Upper lobe of left lung (tissue), 6 donors: ENCODE measurements at regions not wholly inside any gene's neighbourhood (a gene's known extent, or its start where the extent isn't known, plus 50 kb on each side); places are given as distances from the start of the nearest gene placed in this dataset.

Experiments used
- ATAC-seq, 2 donors: fragments of 200-7000 bp; cut with Tn5 transposase; one replicate each; pipeline ENCODE4 v1.9.1; 2022; ENCODE audit warnings: mild to moderate bottlenecking in 2 of 2, moderate library complexity in 2 of 2; ENCODE audit not compliant: low FRiP score in 2 of 2
- DNase-seq, 2 donors: peaks; one replicate each; pipeline ENCODE4 v3.0.0-alpha.2; 2019 to 2020
- H3K27ac ChIP-seq, 4 donors: fragments of 200-600 bp; sonication (generic); one replicate each; pipeline ENCODE4 v1.5.1; 2016 to 2019
- H3K27me3 ChIP-seq, 4 donors: fragments of 200-600 bp; sonication (generic); one replicate each; pipeline ENCODE4 v1.5.1; 2017 to 2019
- H3K36me3 ChIP-seq, 4 donors: fragments of 200-600 bp; sonication (generic); one replicate each; pipeline ENCODE4 v1.5.1; 2016 to 2019
- H3K4me1 ChIP-seq, 4 donors: fragments of 200-600 bp; sonication (generic); one replicate each; pipeline ENCODE4 v1.5.1; 2018 to 2019
- H3K4me3 ChIP-seq, 4 donors: fragments of 200-600 bp; sonication (generic); one replicate each; pipeline ENCODE4 v1.5.1; 2017 to 2019; ENCODE audit warnings: mild to moderate bottlenecking in 2 of 4, moderate library complexity in 1 of 4
- H3K9me3 ChIP-seq, 4 donors: fragments of 200-600 bp; sonication (generic); one replicate each; pipeline ENCODE4 v1.5.1; 2018 to 2019
- EP300 ChIP-seq, 4 donors: sonication (generic); formaldehyde crosslinking; IDR thresholded peaks; one replicate each; pipeline ENCODE4 v1.5.1; 2017; ENCODE audit warnings: antibody characterized with exemption in 4 of 4, control low read depth in 2 of 4
- POLR2A ChIP-seq, 4 donors: fragments of 450-650 bp; IDR thresholded peaks; one replicate each; pipeline ENCODE4 v1.5.1; 2016 to 2017; ENCODE audit warnings: antibody characterized with exemption in 4 of 4, mild to moderate bottlenecking in 2 of 4
- POLR2AphosphoS5 ChIP-seq, 2 donors: sonication (generic); formaldehyde crosslinking; IDR thresholded peaks; one replicate each; pipeline ENCODE4 v1.5.1; 2017; ENCODE audit warnings: antibody characterized with exemption in 2 of 2
- WGBS, 2 donors: methylation state at CpG; one replicate each; pipeline ENCODE4 v1.1.5; 2017 to 2018; 5-methylcytosine and 5-hydroxymethylcytosine counted together
- TF ChIP-seq, protein P1 (sequence below), 6 experiments: fragments of 450-650 bp in 4 of 6; fragments of 200-600 bp in 2 of 6; sonication (generic) in 2 of 6; IDR thresholded peaks; one replicate each; pipeline ENCODE4 v1.5.1; 2016 to 2019; ENCODE audit warnings: antibody characterized with exemption in 6 of 6
- donor health status: DM: no; HTN: no; CAD: no; lungs with moderate emphysema.
- donor health status: DM: no; HTN: yes; CAD: no; lungs with severe emphysema.

- no peaks in the 10 kb centered on the region for H3K27me3 ChIP-seq
- H3K36me3 ChIP-seq = no peaks in the 10 kb centered on the region
- no peak overlapping the region for H3K4me3 ChIP-seq
- WGBS, 2 donors = 73 to 76% methylated on average over 2 to 4 of the region's 4 CpGs
- no peak overlapping the region for H3K27ac ChIP-seq
- H3K9me3 ChIP-seq = no peaks in the 10 kb centered on the region
- peaks cover 11 to 25% (median 20%) of the 10 kb centered on the region in 4 donors for H3K4me1 ChIP-seq
- DNase-seq (no peak), ATAC-seq (no peak)
- TF ChIP-seq POLR2A (IDR thresholded peaks at IDR 0.05) (no peak), EP300 (IDR thresholded peaks at IDR 0.05) (no peak), POLR2AphosphoS5 (IDR thresholded peaks at IDR 0.05) (no peak)
- TF ChIP-seq, protein P1, sequence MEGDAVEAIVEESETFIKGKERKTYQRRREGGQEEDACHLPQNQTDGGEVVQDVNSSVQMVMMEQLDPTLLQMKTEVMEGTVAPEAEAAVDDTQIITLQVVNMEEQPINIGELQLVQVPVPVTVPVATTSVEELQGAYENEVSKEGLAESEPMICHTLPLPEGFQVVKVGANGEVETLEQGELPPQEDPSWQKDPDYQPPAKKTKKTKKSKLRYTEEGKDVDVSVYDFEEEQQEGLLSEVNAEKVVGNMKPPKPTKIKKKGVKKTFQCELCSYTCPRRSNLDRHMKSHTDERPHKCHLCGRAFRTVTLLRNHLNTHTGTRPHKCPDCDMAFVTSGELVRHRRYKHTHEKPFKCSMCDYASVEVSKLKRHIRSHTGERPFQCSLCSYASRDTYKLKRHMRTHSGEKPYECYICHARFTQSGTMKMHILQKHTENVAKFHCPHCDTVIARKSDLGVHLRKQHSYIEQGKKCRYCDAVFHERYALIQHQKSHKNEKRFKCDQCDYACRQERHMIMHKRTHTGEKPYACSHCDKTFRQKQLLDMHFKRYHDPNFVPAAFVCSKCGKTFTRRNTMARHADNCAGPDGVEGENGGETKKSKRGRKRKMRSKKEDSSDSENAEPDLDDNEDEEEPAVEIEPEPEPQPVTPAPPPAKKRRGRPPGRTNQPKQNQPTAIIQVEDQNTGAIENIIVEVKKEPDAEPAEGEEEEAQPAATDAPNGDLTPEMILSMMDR (IDR thresholded peaks at IDR 0.05) = no peak
Observed at GRCh38 chr2:120555092-120555491, 180.6 kb upstream of the GLI2 start.

GRCh38 chr2:120556911-120557310 is 178.8 kb upstream of the GLI2 start:
- no peak overlapping the region for H3K27ac ChIP-seq
- H3K4me3 ChIP-seq = no peak overlapping the region
- no peak for TF ChIP-seq POLR2AphosphoS5 (IDR thresholded peaks at IDR 0.05)
- TF ChIP-seq, protein P1 (IDR thresholded peaks at IDR 0.05) = no peak
- TF ChIP-seq EP300 (IDR thresholded peaks at IDR 0.05) = no peak
- no peak for TF ChIP-seq POLR2A (IDR thresholded peaks at IDR 0.05)
- 50 to 75% methylated on average over 3 of the region's 3 CpGs for WGBS, 2 donors
- peaks cover 7 to 21% (median 14%) of the 10 kb centered on the region in 4 donors for H3K4me1 ChIP-seq
- H3K36me3 ChIP-seq = no peaks in the 10 kb centered on the region
- no peaks in the 10 kb centered on the region for H3K9me3 ChIP-seq
- no peaks in the 10 kb centered on the region for H3K27me3 ChIP-seq
- DNase-seq = no peak
- no peak for ATAC-seq

- Histone ChIP-seq H3K9me3 (no peaks in the 10 kb centered on the region), H3K4me3 (no peak overlapping the region), H3K27me3 (no peaks in the 10 kb centered on the region), H3K4me1 (peaks cover 0 to 8% (median 0%) of the 10 kb centered on the region in 4 donors), H3K36me3 (no peaks in the 10 kb centered on the region), H3K27ac (peak overlapping the region in 1 of 4 donors; percentile 27)
- ATAC-seq (no peak), DNase-seq (no peak)
- WGBS, 2 donors = 80 to 85% methylated on average over 3 of the region's 3 CpGs
- no peak for TF ChIP-seq POLR2A (IDR thresholded peaks at IDR 0.05)
Observed at GRCh38 chr2:120558847-120559246, 176.8 kb upstream of the GLI2 start.

DNA sequence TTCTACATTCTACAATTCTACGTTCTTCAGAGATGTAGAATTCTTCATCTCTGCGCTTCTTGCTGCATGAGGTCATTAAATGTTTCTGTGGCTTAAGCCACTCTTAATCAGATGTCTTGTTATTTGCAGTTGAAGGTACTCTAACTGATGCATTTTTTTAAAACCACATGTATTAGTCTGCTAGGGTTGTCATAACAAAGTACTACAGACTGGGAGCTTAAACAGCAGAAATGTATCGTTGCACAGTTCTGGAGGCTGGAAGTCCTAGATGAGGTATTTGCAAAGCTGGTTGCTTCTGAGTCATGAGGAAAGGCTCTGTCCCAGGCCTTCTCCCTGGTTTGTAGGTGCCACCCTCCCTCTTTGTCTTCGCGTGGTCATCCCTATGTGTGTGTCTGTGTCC is 176.3 kb upstream of the GLI2 start:
- H3K27me3 ChIP-seq = no peaks in the 10 kb centered on the region
- H3K36me3 ChIP-seq = no peaks in the 10 kb centered on the region
- no peaks in the 10 kb centered on the region for H3K9me3 ChIP-seq
- no peak overlapping the region for H3K4me3 ChIP-seq
- DNase-seq = no peak
- 86 to 90% methylated on average over 5 of the region's 5 CpGs for WGBS, 2 donors
- H3K27ac ChIP-seq = no peak overlapping the region
- TF ChIP-seq POLR2AphosphoS5 (IDR thresholded peaks at IDR 0.05) (no peak), POLR2A (IDR thresholded peaks at IDR 0.05) (no peak), EP300 (IDR thresholded peaks at IDR 0.05) (no peak)
- TF ChIP-seq, protein P1 (IDR thresholded peaks at IDR 0.05) = no peak
- peak; percentile 21 to 70 for ATAC-seq
- peaks cover 0 to 8% (median 0%) of the 10 kb centered on the region in 4 donors for H3K4me1 ChIP-seq

- peak overlapping the region in 1 of 4 donors; percentile 17 for H3K27ac ChIP-seq
- WGBS, 2 donors = 60 to 72% methylated on average over 1 to 6 of the region's 6 CpGs
- no peaks in the 10 kb centered on the region for H3K36me3 ChIP-seq
- no peaks in the 10 kb centered on the region for H3K9me3 ChIP-seq
- no peaks in the 10 kb centered on the region for H3K27me3 ChIP-seq
- H3K4me1 ChIP-seq = peaks cover 0 to 8% (median 0%) of the 10 kb centered on the region in 4 donors
- no peak overlapping the region for H3K4me3 ChIP-seq
- TF ChIP-seq POLR2A (IDR thresholded peaks at IDR 0.05) = no peak
- TF ChIP-seq POLR2AphosphoS5 (IDR thresholded peaks at IDR 0.05) = no peak
- no peak for TF ChIP-seq EP300 (IDR thresholded peaks at IDR 0.05)
- TF ChIP-seq, protein P1 (IDR thresholded peaks at IDR 0.05) = no peak
- ATAC-seq (no peak), DNase-seq (peak in 1 of 2 donors; percentile 34)
Observed at GRCh38 chr2:120560330-120560729, 175.3 kb upstream of the GLI2 start.
